Nephron progenitor cell (in vitro differentiated cells): ENCODE measurements at regions not wholly inside any gene's neighbourhood (a gene's known extent, or its start where the extent isn't known, plus 50 kb on each side); places are given as distances from the start of the nearest gene placed in this dataset.

Experiments used
- DNase-seq: peaks from one replicate; pipeline ENCODE4 v3.0.0; 2021
- H3K27ac Mint-ChIP-seq: 2 replicates; pipeline ENCODE4 v1.8.0; 2021; ENCODE audit warnings: mild to moderate bottlenecking, moderate library complexity, mixed read lengths
- H3K27me3 Mint-ChIP-seq: 2 replicates; pipeline ENCODE4 v1.8.0; 2021; ENCODE audit warnings: mild to moderate bottlenecking, low read depth, mixed read lengths; ENCODE audit not compliant: poor library complexity
- H3K36me3 Mint-ChIP-seq: 2 replicates; pipeline ENCODE4 v1.8.0; 2021; ENCODE audit warnings: low read depth, mixed read lengths
- H3K4me1 Mint-ChIP-seq: 2 replicates; pipeline ENCODE4 v1.8.0; 2021; ENCODE audit warnings: mixed read lengths
- H3K4me3 Mint-ChIP-seq: 2 replicates; pipeline ENCODE4 v1.8.0; 2021; ENCODE audit warnings: mild to moderate bottlenecking, moderate library complexity, mixed read lengths
- H3K9me3 Mint-ChIP-seq: 2 replicates; pipeline ENCODE4 v1.8.0; 2021; ENCODE audit warnings: mild to moderate bottlenecking, moderate library complexity, mixed read lengths
- TF ChIP-seq, protein P1 (sequence below): fragments of 200-600 bp; sonication (generic); IDR thresholded peaks from 2 replicates; pipeline ENCODE4 v1.5.0; 2021; ENCODE audit warnings: antibody characterized with exemption

DNA sequence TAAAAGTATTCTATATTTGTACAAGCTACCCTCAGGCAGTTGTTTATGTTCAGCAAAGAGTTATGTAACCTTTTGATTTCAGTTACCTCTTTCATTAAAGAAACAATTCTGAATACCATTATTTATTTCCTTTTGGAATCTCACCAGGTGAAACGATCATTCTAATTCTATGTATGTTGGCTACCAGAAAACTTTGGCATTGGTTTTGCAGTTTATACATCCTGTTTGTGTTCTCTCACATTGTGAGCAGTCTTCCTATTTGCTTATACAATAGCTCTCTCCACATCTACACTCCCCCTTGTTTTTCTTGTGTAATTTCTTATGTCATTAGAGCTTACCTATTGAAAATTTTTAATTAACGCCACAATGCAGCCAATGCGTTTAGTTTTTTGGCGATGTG, 276.0 kb upstream of the MPDZ start:
- H3K4me1 Mint-ChIP-seq, result no peaks in the 10 kb centered on the region
- no peak for DNase-seq
- peaks cover 4% of the 10 kb centered on the region for H3K27me3 Mint-ChIP-seq
- no peak overlapping the region for H3K4me3 Mint-ChIP-seq
- H3K9me3 Mint-ChIP-seq, result peaks cover 4% of the 10 kb centered on the region
- no peaks in the 10 kb centered on the region for H3K36me3 Mint-ChIP-seq
- H3K27ac Mint-ChIP-seq, result no peak overlapping the region
- TF ChIP-seq, protein P1, sequence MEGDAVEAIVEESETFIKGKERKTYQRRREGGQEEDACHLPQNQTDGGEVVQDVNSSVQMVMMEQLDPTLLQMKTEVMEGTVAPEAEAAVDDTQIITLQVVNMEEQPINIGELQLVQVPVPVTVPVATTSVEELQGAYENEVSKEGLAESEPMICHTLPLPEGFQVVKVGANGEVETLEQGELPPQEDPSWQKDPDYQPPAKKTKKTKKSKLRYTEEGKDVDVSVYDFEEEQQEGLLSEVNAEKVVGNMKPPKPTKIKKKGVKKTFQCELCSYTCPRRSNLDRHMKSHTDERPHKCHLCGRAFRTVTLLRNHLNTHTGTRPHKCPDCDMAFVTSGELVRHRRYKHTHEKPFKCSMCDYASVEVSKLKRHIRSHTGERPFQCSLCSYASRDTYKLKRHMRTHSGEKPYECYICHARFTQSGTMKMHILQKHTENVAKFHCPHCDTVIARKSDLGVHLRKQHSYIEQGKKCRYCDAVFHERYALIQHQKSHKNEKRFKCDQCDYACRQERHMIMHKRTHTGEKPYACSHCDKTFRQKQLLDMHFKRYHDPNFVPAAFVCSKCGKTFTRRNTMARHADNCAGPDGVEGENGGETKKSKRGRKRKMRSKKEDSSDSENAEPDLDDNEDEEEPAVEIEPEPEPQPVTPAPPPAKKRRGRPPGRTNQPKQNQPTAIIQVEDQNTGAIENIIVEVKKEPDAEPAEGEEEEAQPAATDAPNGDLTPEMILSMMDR, result no peak

DNA sequence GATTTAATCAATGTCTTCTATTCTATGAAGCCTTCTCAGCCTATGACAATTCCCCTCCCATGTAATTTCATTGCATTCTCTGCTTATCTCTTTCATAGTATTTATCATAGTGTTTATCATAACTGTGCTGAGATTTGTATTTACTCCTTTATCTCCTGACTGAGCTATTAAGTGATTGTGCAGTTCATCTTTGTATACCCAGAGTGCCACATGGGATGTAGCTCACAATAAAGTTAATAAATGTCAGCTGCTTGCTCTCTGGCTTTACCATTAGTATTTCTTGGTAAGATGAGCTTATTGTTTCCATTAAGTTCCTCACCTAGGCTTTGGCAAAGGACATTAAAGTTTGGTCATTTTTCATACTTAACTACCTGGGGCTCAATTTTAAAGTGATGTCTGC, 275.1 kb upstream of the MPDZ start:
- H3K27ac Mint-ChIP-seq, result no peak overlapping the region

DNA sequence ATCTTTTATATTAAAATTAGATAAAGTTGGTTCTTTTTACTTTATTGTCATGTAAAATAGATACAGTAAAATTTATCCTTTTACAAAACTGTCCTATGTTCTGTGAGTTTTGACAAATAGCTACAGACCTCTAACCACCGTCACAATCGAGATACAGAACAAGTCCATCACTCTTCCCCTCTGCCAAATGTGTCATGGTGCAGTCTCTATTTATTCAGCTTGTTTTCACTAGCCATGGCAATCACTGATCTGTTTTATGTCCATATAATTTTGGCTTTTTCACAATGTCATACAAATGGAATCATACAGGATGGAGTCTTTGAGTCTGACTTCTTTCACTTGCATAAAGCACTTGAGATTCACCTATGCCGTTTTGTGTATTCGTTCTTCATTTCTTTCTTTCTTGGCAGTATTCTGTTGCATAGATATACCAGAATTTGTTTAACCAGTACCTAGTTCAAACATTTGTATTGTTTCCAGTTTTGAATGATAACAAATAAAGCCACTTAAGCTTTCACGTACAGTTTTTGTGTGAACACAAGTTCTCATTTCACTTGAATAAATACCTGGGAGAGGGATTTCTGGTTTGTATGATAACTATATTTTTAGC, 273.2 kb upstream of the MPDZ start:
- Mint-ChIP-seq H3K4me3 (no peak overlapping the region), H3K27me3 (peaks cover 4% of the 10 kb centered on the region), H3K4me1 (no peaks in the 10 kb centered on the region)

More for the DNA sequence above, 275.1 kb upstream of the MPDZ start:
- Mint-ChIP-seq H3K9me3 (peaks cover 13% of the 10 kb centered on the region), H3K4me1 (no peaks in the 10 kb centered on the region), H3K27me3 (peaks cover 4% of the 10 kb centered on the region), H3K4me3 (no peak overlapping the region), H3K36me3 (peaks cover 2% of the 10 kb centered on the region)
- TF ChIP-seq, protein P1, result no peak
- DNase-seq, result no peak

DNA sequence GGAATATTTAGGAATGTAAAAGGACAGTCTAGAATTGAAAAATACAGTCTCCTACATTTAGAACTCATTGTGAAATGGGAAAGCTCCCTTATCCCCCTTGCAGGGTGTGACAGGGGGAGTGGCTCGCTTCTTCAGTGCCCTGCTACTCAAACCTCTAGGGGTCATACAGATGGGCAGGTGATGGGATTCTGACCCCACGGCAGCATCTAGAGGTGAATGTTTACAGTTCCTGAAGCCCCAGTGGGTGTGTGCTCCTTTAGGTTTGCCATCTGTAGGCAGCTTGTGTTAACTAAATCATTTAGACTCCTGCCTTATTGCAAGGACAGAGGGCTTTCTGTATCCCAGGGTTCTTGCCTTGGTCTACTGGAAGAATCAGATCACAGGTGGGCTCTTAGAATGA, 271.0 kb upstream of the MPDZ start:
- DNase-seq, result no peak
- TF ChIP-seq, protein P1, result no peak
- Mint-ChIP-seq H3K36me3 (peaks cover 5% of the 10 kb centered on the region), H3K4me1 (no peaks in the 10 kb centered on the region), H3K4me3 (no peak overlapping the region), H3K27ac (no peak overlapping the region), H3K9me3 (peaks cover 28% of the 10 kb centered on the region), H3K27me3 (no peaks in the 10 kb centered on the region)

More for the DNA sequence above, 273.2 kb upstream of the MPDZ start:
- no peak for DNase-seq
- Mint-ChIP-seq H3K27ac (no peak overlapping the region), H3K36me3 (peaks cover 5% of the 10 kb centered on the region), H3K9me3 (peaks cover 27% of the 10 kb centered on the region)
- TF ChIP-seq, protein P1, result no peak

GRCh38 chr9:13548535-13548934, 269.0 kb upstream of the MPDZ start:
- Mint-ChIP-seq H3K36me3 (peaks cover 5% of the 10 kb centered on the region), H3K4me3 (no peak overlapping the region), H3K9me3 (peaks cover 28% of the 10 kb centered on the region), H3K27me3 (no peaks in the 10 kb centered on the region), H3K27ac (no peak overlapping the region), H3K4me1 (no peaks in the 10 kb centered on the region)
- DNase-seq, result no peak
- TF ChIP-seq, protein P1, result no peak

DNA sequence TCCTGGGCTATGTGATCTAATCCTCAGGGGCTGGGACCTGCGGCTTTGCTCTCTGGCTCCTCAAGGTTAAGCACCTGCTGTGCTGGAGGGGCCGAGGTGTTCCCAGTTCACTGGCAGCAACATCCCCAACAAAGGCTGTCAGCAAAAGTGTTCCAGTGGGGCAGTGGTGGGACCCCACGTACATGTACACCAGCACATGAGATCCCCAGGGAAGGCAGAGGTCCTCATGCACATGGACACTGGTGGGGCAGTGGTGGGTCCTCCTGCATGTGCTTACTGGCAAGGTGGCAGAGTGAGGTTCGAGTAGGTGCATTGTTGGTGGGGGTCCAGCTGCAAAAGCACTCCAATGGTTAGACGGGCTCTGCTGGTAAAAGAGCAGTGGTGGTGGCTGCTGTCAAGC, 255.6 kb upstream of the MPDZ start:
- Mint-ChIP-seq H3K27me3 (no peaks in the 10 kb centered on the region), H3K27ac (peak overlapping the region; percentile 49), H3K4me3 (no peak overlapping the region), H3K4me1 (peaks cover 5% of the 10 kb centered on the region), H3K36me3 (no peaks in the 10 kb centered on the region), H3K9me3 (peaks cover 21% of the 10 kb centered on the region)
- no peak for DNase-seq
- TF ChIP-seq, protein P1, result no peak
